Ishikawa (cell line): ENCODE measurements at regions not wholly inside any gene's neighbourhood (a gene's known extent, or its start where the extent isn't known, plus 50 kb on each side); places are given as distances from the start of the nearest gene placed in this dataset.

Experiments used
- EGR1 ChIP-seq: IDR thresholded peaks from 2 replicates; pipeline ENCODE4 v1.6.1; 2012
- EP300 ChIP-seq: IDR thresholded peaks from 2 replicates; pipeline ENCODE4 v1.6.1; 2012; ENCODE audit warnings: borderline replicate concordance
- FOXM1 ChIP-seq: IDR thresholded peaks from 2 replicates; pipeline ENCODE4 v1.6.1; 2012; ENCODE audit warnings: low read depth, borderline replicate concordance
- MAX ChIP-seq: IDR thresholded peaks from 2 replicates; pipeline ENCODE4 v1.6.1; 2012
- RAD21 ChIP-seq: IDR thresholded peaks from 2 replicates; pipeline ENCODE4 v1.6.1; 2012; ENCODE audit warnings: low read depth
- REST ChIP-seq: IDR thresholded peaks from 2 replicates; pipeline ENCODE4 v1.6.1; 2012; ENCODE audit warnings: low read depth, mild to moderate bottlenecking
- TCF12 ChIP-seq: IDR thresholded peaks from 2 replicates; pipeline ENCODE4 v1.6.1; 2012; ENCODE audit warnings: low read depth
- TEAD4 ChIP-seq: IDR thresholded peaks from 2 replicates; pipeline ENCODE4 v1.6.1; 2012
- USF1 ChIP-seq: IDR thresholded peaks from 2 replicates; pipeline ENCODE4 v1.6.1; 2012
- YY1 ChIP-seq: IDR thresholded peaks from 2 replicates; pipeline ENCODE4 v1.6.1; 2012; ENCODE audit warnings: low read depth
- ZBTB7A ChIP-seq: IDR thresholded peaks from 2 replicates; pipeline ENCODE4 v1.6.1; 2012; ENCODE audit warnings: low read depth

GRCh38 chr18:75344161-75344560 lies 83.3 kb downstream of the SMIM21 start:
- TF ChIP-seq EGR1 (no peak), EP300 (no peak), YY1 (no peak), REST (no peak), FOXM1 (no peak), TCF12 (no peak), USF1 (no peak), MAX (no peak), ZBTB7A (no peak), TEAD4 (no peak), RAD21 (no peak)
